ENCODE measurements at regions not wholly inside any gene's neighbourhood (a gene's known extent, or its start where the extent isn't known, plus 50 kb on each side); places are given as distances from the start of the nearest gene placed in this dataset.

GRCh38 chr2:180672377-180672776 lies 308.0 kb upstream of the UBE2E3 start:
- no peak overlapping the region for H3K4me3 ChIP-seq (replicated peaks in 1 of 2; ENCODE audit: low read depth in 2 of 2, low read length in 2 of 2)
- no peak for DNase-seq (ENCODE audit: low read depth in 2 of 2)
- TF ChIP-seq, protein P1, sequence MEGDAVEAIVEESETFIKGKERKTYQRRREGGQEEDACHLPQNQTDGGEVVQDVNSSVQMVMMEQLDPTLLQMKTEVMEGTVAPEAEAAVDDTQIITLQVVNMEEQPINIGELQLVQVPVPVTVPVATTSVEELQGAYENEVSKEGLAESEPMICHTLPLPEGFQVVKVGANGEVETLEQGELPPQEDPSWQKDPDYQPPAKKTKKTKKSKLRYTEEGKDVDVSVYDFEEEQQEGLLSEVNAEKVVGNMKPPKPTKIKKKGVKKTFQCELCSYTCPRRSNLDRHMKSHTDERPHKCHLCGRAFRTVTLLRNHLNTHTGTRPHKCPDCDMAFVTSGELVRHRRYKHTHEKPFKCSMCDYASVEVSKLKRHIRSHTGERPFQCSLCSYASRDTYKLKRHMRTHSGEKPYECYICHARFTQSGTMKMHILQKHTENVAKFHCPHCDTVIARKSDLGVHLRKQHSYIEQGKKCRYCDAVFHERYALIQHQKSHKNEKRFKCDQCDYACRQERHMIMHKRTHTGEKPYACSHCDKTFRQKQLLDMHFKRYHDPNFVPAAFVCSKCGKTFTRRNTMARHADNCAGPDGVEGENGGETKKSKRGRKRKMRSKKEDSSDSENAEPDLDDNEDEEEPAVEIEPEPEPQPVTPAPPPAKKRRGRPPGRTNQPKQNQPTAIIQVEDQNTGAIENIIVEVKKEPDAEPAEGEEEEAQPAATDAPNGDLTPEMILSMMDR (IDR thresholded peaks at IDR 0.05; ENCODE audit: low read depth, low read length) = no peak

GRCh38 chr2:180670302-180671003 lies 310.0 kb upstream of the UBE2E3 start:
- DNase-seq (ENCODE audit: low read depth in 2 of 2) = no peak
- no peak overlapping the region for H3K4me3 ChIP-seq (replicated peaks in 1 of 2; ENCODE audit: low read depth in 2 of 2, low read length in 2 of 2)
- TF ChIP-seq, protein P1 (IDR thresholded peaks at IDR 0.05; ENCODE audit: low read depth, low read length) = no peak

GRCh38 chr2:180669016-180669415 lies 311.4 kb upstream of the UBE2E3 start:
- no peak overlapping the region for H3K4me3 ChIP-seq (replicated peaks in 1 of 2; ENCODE audit: low read depth in 2 of 2, low read length in 2 of 2)
- TF ChIP-seq, protein P1 (IDR thresholded peaks at IDR 0.05; ENCODE audit: low read depth, low read length) = no peak
- DNase-seq (ENCODE audit: low read depth in 2 of 2) = no peak

- DNase-seq (ENCODE audit: low read depth in 2 of 2) = no peak
- no peak overlapping the region for H3K4me3 ChIP-seq (replicated peaks in 1 of 2; ENCODE audit: low read depth in 2 of 2, low read length in 2 of 2)
- TF ChIP-seq, protein P1 (IDR thresholded peaks at IDR 0.05; ENCODE audit: low read depth, low read length) = no peak
These were observed 315.9 kb upstream of the UBE2E3 start for GRCh38 chr2:180664507-180664906.

DNA sequence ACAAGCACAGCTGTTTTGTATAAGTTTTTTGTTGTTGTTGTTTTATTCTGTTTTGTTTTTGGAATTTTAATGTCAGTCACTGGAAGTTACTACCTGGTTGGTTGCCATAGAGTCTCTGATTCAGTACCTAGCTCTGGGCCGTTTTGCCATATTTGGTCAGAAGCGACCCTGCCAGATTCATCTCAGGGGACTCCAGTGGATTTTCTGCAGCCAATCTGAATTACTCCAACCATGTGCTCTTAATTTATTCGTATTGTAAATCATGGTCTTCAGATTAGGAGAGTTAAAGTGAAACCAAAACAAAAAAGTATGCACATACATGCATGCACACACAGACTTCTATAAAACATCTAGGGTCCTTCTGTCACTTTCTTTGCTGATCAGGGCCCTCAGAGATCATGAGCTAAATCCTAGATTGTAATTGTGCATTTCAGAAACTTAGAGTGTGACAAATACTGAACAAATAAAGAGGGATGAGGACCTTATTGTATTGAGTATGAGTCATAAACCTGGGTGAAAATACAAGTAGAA lies 317.4 kb upstream of the UBE2E3 start:
- H3K4me3 ChIP-seq (replicated peaks in 1 of 2; ENCODE audit: low read depth in 2 of 2, low read length in 2 of 2) = no peak overlapping the region
- peak; percentile 19 to 27 for DNase-seq (ENCODE audit: low read depth in 2 of 2)
- TF ChIP-seq, protein P1 (IDR thresholded peaks at IDR 0.05; ENCODE audit: low read depth, low read length) = no peak

DNA sequence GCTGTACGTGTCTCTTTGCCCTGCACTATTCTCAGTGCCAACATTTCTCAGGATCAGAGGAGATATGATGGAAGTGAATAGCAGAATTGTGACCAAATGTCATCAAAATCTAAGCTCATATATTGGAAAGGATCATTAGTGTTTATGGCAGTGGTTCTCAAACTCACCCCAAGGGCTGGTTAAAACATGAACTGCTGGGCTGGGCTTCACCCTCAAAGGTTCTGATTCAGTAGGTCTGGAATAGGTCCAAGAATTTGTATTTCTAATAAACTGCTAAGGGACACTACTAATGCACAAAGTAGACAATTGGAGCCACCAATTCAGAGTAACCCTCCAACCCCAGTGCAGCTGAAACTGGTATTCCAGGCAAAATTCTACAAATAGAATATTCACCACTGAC lies 317.9 kb upstream of the UBE2E3 start:
- H3K4me3 ChIP-seq (replicated peaks in 1 of 2; ENCODE audit: low read depth in 2 of 2, low read length in 2 of 2) = no peak overlapping the region
- TF ChIP-seq, protein P1 (IDR thresholded peaks at IDR 0.05; ENCODE audit: low read depth, low read length) = no peak
- peak; percentile 4 to 18 for DNase-seq (ENCODE audit: low read depth in 2 of 2)

DNA sequence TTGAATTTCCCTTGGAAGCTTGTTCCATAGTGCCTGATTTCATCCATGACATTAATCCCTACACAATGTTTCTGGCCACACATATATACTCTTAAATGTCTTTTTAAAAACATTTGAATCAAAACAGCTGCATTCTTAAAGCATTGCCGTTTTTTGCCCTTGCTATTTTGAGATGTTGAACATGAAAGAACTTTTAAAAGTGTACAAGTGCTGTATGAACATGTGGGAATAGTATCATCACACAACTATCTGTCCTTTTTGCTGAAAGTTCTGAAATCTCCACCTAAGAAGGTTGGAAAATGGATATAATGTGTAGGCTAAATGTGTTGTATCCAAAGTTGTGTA lies 318.7 kb upstream of the UBE2E3 start:
- TF ChIP-seq, protein P1 (IDR thresholded peaks at IDR 0.05; ENCODE audit: low read depth, low read length) = no peak
- no peak overlapping the region for H3K4me3 ChIP-seq (replicated peaks in 1 of 2; ENCODE audit: low read depth in 2 of 2, low read length in 2 of 2)
- no peak for DNase-seq (ENCODE audit: low read depth in 2 of 2)

Measured in cardiac fibroblast (primary cell).